PFSK-1 (cell line): ENCODE measurements at regions not wholly inside any gene's neighbourhood (a gene's known extent, or its start where the extent isn't known, plus 50 kb on each side); places are given as distances from the start of the nearest gene placed in this dataset.

ENCODE experiments used
- FOXP2 ChIP-seq: optimal IDR thresholded peaks from 2 replicates; pipeline ENCODE3; 2011; ENCODE audit warnings: borderline replicate concordance, control low read depth, inconsistent platforms; ENCODE audit not compliant: insufficient read depth; ENCODE audit errors: extremely low read length, extremely low read depth
- POLR2AphosphoS5 ChIP-seq: IDR thresholded peaks from 2 replicates; pipeline ENCODE4 v1.6.1; 2012; ENCODE audit warnings: low read depth, mild to moderate bottlenecking, control low read depth, low read length, moderate library complexity
- SIN3A ChIP-seq: IDR thresholded peaks from 2 replicates; pipeline ENCODE4 v1.6.1; 2012; ENCODE audit warnings: mild to moderate bottlenecking, low read length, moderate library complexity, borderline replicate concordance; ENCODE audit not compliant: insufficient read depth
- TAF1 ChIP-seq: IDR thresholded peaks from 2 replicates; pipeline ENCODE4 v1.6.1; 2012; ENCODE audit warnings: low read length, control low read depth, borderline replicate concordance; ENCODE audit not compliant: insufficient read depth
- TF ChIP-seq, protein P1 (sequence below), 2 experiments: IDR thresholded peaks; 2 replicates each; pipeline versions ENCODE4 v1.6.1 to v1.8.0; 2011 to 2012; ENCODE audit warnings: low read depth in 2 of 2, low read length in 2 of 2, control low read depth in 1 of 2, inconsistent platforms in 1 of 2, mild to moderate bottlenecking in 1 of 2, moderate library complexity in 1 of 2; ENCODE audit not compliant: insufficient read depth in 1 of 2

DNA sequence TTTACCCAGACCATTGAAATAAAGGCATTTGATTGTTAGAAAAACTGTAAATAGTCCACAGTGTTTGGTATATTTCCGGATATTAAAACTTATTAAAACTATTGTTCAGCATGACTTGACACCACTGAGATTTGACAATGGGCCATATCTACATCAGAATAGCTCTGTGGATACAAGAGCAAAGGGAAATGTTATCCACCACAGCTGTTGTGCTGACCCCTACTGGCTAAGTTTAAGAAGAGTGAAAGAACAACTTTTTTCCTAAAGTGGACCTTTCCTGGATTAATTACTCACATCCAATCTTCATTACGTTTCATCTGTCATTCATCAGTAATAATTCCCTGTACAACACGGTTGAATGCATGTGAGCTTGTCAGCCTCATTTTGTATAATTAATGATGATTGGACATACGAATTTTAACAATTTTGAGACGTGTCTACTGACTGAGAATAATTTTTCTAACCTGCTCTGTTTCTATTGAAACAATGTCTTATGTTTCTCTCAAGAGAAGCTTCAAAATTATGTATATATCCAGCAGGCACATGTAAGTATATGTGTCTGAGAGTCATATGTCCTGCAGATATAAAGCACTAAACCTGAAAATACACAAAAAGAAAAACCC is 1952.6 kb downstream of the MAT2B start:
- TF ChIP-seq, protein P1, sequence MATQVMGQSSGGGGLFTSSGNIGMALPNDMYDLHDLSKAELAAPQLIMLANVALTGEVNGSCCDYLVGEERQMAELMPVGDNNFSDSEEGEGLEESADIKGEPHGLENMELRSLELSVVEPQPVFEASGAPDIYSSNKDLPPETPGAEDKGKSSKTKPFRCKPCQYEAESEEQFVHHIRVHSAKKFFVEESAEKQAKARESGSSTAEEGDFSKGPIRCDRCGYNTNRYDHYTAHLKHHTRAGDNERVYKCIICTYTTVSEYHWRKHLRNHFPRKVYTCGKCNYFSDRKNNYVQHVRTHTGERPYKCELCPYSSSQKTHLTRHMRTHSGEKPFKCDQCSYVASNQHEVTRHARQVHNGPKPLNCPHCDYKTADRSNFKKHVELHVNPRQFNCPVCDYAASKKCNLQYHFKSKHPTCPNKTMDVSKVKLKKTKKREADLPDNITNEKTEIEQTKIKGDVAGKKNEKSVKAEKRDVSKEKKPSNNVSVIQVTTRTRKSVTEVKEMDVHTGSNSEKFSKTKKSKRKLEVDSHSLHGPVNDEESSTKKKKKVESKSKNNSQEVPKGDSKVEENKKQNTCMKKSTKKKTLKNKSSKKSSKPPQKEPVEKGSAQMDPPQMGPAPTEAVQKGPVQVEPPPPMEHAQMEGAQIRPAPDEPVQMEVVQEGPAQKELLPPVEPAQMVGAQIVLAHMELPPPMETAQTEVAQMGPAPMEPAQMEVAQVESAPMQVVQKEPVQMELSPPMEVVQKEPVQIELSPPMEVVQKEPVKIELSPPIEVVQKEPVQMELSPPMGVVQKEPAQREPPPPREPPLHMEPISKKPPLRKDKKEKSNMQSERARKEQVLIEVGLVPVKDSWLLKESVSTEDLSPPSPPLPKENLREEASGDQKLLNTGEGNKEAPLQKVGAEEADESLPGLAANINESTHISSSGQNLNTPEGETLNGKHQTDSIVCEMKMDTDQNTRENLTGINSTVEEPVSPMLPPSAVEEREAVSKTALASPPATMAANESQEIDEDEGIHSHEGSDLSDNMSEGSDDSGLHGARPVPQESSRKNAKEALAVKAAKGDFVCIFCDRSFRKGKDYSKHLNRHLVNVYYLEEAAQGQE (IDR thresholded peaks at IDR 0.05; ENCODE audit: insufficient read depth in 1 of 2, low read depth in 2 of 2, low read length in 2 of 2), result no peak
- TF ChIP-seq POLR2AphosphoS5 (no peak), SIN3A (no peak), FOXP2 (no peak), TAF1 (no peak)

DNA sequence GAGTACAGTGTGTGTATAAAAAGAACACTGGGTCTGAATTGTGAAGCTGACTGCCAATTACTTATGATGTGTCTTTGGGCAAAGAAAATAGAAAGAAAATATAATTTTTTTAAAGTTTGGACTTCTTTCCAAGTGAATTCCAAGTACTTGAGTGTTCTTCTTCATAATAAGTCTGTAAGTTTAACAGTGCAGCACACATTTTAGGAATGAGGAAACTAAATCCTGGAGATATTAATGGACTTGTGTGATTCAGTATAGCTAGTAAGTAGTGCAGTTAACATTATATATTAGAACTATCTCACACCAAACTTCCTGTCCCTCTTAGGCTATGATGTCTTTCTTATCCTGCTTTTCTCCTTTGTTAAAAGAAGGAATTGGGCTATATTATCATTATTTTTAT is 1953.8 kb downstream of the MAT2B start:
- TF ChIP-seq FOXP2 (no peak), SIN3A (no peak), TAF1 (no peak)

DNA sequence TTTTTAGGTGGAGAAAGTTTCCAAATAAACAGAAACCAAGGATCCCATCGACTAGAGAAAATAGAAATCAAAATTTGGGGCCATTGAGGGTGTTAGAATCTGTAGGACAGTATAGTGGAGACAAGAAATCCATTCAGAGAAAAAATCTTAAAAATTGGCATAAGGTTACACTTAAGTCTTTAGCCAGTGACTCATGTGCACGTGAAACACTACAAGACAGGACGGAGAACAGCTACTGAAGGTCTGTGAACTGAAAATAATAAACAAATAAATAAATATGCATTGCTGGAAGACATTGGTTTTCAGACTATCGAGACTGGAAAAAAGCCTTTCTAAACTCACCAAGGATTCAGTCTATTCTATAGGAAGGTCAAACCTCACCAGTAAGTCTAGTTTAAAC is 1955.5 kb downstream of the MAT2B start:
- TF ChIP-seq POLR2AphosphoS5 (no peak), SIN3A (no peak), TAF1 (no peak), FOXP2 (no peak)
- TF ChIP-seq, protein P1 (IDR thresholded peaks at IDR 0.05; ENCODE audit: insufficient read depth in 1 of 2, low read depth in 2 of 2, low read length in 2 of 2), result no peak

DNA sequence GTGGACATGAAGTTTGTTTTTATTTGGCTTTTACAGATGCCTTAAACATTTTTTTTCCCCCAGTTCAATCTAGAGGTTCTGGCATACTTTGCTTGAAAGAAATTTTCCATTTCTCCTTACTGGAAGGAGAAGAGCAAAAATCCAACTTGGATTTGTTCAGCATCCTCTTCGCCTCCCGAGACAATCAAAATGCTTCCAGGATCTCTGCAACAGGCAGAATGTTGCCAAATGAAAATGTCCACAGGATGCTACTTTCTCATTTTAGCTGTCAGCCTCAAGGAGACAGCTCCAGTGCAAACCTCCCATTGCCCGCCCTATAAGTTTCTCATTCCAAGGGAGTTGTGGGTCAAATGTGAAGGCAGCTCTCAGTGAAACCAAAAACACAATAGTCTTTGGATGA is 1972.1 kb downstream of the MAT2B start:
- no peak for TF ChIP-seq TAF1
- TF ChIP-seq POLR2AphosphoS5, result no peak
- TF ChIP-seq SIN3A, result no peak
- TF ChIP-seq FOXP2, result no peak
- TF ChIP-seq, protein P1 (IDR thresholded peaks at IDR 0.05; ENCODE audit: insufficient read depth in 1 of 2, low read depth in 2 of 2, low read length in 2 of 2), result no peak

DNA sequence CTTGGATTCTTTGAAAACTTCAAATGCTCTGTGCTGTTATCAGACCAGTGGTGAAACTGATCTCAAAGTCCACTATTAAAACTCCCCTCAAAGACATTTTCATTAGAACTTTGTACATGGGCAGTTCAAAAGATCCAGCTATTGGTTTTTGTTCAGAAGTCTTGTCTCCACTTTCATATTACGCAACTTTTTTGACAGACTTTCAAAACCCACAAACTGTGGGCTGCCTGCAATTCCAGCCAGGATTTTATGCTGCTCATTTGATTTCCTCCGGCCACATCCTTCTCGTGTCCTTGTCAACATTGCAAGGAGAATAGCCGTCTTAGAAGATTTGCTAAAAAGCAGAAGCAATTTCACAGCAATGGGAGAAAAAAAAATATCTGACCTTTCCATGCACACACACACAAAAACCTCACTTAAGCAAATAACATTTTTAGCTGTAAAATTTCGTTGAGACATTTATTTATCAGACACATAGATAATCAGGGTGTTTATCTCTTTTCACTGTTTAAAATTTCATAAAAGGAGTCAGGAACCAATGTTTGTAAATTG is 1990.5 kb downstream of the MAT2B start:
- no peak for TF ChIP-seq SIN3A
- TF ChIP-seq, protein P1 (IDR thresholded peaks at IDR 0.05; ENCODE audit: insufficient read depth in 1 of 2, low read depth in 2 of 2, low read length in 2 of 2), result no peak
- TF ChIP-seq FOXP2, result no peak
- no peak for TF ChIP-seq TAF1
- TF ChIP-seq POLR2AphosphoS5, result no peak
